ENCODE measurements at regions not wholly inside any gene's neighbourhood (a gene's known extent, or its start where the extent isn't known, plus 50 kb on each side); places are given as distances from the start of the nearest gene placed in this dataset.

DNA sequence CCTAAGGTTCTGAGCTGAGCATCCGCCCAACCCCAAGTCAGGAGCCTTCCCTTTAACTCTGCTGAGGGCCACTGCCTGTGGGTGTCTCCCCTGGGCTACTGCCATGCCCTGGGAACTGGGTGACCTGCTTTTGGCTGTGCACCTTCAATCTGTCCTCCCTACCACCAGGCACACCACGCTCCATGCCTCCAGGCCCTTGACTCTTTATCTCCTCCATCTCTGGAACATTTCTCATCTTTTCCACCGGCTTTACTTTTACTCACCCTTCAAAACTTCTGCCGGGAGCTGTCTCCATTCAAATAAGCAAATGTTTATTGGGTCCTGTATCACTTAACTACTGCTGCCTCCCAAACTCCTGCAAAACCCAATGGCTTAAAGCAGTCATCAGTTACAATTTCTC, 83.3 kb upstream of the NHSL1 start:
- ChIA-PET CTCF (interaction anchor here (1.3 kb wide), 1 partner anchor 9 kb away, joined by 3 read pairs; no protein-coding TSS in a partner anchor), POLR2A (no interaction called here)
- TF ChIP-seq, protein P1, sequence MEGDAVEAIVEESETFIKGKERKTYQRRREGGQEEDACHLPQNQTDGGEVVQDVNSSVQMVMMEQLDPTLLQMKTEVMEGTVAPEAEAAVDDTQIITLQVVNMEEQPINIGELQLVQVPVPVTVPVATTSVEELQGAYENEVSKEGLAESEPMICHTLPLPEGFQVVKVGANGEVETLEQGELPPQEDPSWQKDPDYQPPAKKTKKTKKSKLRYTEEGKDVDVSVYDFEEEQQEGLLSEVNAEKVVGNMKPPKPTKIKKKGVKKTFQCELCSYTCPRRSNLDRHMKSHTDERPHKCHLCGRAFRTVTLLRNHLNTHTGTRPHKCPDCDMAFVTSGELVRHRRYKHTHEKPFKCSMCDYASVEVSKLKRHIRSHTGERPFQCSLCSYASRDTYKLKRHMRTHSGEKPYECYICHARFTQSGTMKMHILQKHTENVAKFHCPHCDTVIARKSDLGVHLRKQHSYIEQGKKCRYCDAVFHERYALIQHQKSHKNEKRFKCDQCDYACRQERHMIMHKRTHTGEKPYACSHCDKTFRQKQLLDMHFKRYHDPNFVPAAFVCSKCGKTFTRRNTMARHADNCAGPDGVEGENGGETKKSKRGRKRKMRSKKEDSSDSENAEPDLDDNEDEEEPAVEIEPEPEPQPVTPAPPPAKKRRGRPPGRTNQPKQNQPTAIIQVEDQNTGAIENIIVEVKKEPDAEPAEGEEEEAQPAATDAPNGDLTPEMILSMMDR (IDR thresholded peaks at IDR 0.05; ENCODE audit: control extremely low read depth, extremely low read depth, low read depth, missing control alignments) = no peak
- no peak for DNase-seq (ENCODE audit: extremely low spot score)

DNA sequence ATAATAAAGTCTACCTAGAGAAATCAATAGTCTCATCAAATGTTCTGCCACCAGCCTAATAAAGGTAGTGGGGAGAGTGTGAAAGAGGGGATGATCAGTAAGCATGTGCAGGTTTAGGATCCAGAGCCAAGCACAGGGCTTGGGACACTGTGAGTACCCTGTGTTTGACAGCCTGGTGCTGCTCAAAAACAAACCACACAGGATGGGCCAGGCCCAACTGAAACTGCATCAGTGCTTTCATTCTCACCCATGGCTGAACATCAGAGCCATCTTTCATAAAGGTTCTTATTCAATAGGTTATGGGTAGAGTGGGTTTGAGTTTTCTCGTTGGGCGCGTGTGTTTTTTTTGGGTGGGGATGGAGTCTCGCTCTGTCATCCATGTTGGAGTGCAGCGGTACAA, 87.3 kb upstream of the NHSL1 start:
- ChIA-PET POLR2A (no interaction called here), CTCF (interaction anchor here (0.6 to 13.3 kb wide), 3 partner anchors 9 to 180 kb away, joined by 3 to 264 read pairs (median 4); no protein-coding TSS in a partner anchor)
- no peak for DNase-seq (ENCODE audit: extremely low spot score)

DNA sequence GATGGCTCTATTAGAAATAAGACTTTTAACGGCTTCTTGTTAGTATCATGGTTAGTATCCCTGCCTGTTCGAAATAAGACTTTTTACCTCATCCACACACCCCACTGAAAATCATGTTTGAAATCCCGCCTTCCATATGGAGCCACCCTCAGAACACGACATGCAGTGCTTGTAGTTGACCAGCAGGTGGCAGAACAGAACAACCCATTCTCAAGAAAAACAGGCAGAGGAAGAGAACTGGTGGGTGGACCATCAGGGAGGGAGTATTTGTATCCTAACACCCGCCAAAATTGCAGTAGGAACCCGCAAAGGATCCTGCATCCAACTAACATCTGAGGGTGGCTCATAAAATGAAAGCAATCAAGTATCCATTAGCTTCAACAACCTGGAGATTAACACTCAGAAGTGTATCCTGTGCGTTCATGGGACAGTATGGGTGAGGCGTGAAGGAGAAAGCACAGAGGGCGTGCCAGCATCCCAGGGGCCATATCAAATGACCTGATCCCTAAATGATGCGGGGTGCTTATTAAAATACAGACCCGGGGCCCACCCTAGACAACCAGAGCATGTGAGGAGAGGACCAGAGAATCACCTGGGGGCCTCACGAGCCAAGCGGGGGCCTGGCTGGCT, 89.6 kb upstream of the NHSL1 start:
- CTCF ChIA-PET = interaction anchor here (0.7 to 13.3 kb wide), 29 partner anchors 10 to 784 kb away, joined by 3 to 264 read pairs (median 4); no protein-coding TSS in a partner anchor
- TF ChIP-seq, protein P1 (IDR thresholded peaks at IDR 0.05; ENCODE audit: control extremely low read depth, extremely low read depth, low read depth, missing control alignments) = peak; percentile 96
- peak; percentile 68 for DNase-seq (ENCODE audit: extremely low spot score)
- POLR2A ChIA-PET = no interaction called here

More for the DNA sequence above, 87.3 kb upstream of the NHSL1 start:
- TF ChIP-seq, protein P1 (IDR thresholded peaks at IDR 0.05; ENCODE audit: control extremely low read depth, extremely low read depth, low read depth, missing control alignments) = no peak

DNA sequence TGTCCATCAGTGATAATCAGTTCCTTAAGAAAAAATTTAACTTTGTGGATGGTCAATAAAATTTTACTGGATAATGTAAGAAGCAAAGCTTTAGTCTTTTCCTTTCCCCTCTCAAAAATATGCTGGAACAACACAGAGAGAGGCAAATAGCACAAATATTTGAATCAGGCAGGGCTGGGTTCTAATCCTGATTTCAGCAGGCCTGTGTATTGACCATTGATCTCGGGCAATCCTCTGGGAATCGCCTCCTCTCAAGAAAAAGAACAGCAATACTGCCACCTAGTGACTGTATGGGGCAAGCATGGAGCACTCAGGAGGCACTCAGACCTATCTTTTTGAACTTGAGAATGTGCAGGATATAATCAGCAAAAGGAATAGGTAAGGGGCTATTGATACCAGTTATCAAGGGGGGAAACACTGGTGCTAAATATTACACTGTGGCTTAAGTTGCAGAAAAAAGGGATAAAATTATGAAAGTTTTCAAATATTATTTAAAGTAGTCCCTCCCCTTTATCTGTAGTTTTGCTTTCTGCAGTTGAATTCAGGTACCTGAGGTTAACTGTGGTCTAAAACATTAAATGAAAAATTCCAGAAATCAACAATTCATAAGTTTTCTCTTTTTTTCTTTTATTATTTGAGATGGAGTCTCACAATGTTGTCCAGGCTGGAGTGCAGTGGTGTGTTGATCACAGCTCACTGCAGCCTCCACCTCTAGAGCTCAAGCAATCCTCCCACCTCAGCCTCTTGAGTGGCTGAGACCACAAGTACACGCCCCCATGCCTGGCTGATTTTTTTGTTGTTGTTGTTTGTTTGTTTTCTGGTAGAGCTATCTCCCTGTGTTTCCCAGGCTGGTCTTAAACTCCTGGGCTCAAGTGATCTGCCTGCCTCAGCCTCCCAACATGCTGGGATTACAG, 91.8 kb upstream of the NHSL1 start:
- DNase-seq (ENCODE audit: extremely low spot score) = peak; percentile 64
- CTCF ChIA-PET = interaction anchor here (0.7 to 13.3 kb wide), 12 partner anchors 8 to 476 kb away, joined by 3 to 264 read pairs (median 4); partner anchors contain the start of gene CCDC28A

DNA sequence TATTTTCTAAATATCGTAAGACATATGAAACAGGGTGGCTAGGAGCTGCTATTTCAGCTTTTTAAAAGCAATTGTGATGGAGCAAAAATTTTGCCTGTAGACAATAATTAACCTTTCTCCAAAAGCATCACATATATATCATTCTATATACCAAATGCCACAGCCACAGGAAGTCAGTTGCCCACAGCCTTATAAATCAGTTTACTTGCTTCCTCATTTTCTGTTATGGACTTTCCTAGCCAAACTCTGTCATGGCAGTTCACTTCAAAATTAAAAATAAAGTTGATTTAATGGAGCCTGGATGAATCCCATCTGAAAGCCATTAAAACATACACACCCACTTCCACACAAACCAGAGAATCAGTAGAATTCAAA, 93.4 kb upstream of the NHSL1 start:
- ChIA-PET CTCF (interaction anchor here (1.4 to 13.3 kb wide), 4 partner anchors 11 to 477 kb away, joined by 3 to 264 read pairs (median 14); no protein-coding TSS in a partner anchor), POLR2A (no interaction called here)
- DNase-seq (ENCODE audit: extremely low spot score) = peak; percentile 39
- TF ChIP-seq, protein P1 (IDR thresholded peaks at IDR 0.05; ENCODE audit: control extremely low read depth, extremely low read depth, low read depth, missing control alignments) = no peak

More for the DNA sequence above, 91.8 kb upstream of the NHSL1 start:
- TF ChIP-seq, protein P1 (IDR thresholded peaks at IDR 0.05; ENCODE audit: control extremely low read depth, extremely low read depth, low read depth, missing control alignments) = peak; percentile 85
- POLR2A ChIA-PET = no interaction called here

DNA sequence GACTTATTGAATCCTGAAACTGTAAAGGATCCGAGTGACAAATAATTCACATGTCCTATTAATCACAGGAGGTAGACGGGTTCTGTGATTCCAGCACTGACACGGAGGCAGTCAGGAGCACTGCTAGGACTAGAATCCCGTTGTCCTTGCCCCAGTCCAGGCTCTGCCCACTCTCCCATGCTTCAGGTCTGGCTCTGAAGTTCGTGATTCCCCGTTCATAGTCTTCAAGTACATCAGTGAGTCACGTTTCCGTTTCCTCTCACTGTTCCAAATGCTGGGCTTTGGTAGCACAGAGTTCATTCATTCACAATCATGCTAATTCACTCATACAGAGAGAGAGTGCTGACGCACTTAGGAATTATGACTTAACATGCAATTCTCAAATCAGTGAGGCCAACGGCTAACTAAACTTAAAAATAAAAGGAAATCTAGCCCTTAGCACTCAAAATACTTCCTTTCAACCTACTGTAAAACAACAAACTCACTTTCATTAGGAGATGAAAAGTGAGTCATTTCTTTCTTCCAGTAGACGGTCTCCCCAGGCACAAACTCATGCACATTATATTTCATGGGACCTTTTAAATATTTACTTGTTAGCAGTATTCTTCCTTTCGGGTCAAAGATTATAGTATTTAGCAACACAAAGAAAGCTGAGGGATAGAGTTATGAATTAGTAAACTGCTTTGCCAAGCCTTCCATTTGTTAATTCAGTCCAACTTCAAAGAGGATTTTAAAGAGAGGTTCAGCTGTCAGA, 94.0 kb upstream of the NHSL1 start:
- TF ChIP-seq, protein P1 (IDR thresholded peaks at IDR 0.05; ENCODE audit: control extremely low read depth, extremely low read depth, low read depth, missing control alignments) = no peak
- POLR2A ChIA-PET = no interaction called here
- DNase-seq (ENCODE audit: extremely low spot score) = peak; percentile 49
- CTCF ChIA-PET = interaction anchor here (0.9 to 13.3 kb wide), 4 partner anchors 10 to 173 kb away, joined by 3 to 264 read pairs (median 12); no protein-coding TSS in a partner anchor
